ENCODE measurements at regions not wholly inside any gene's neighbourhood (a gene's known extent, or its start where the extent isn't known, plus 50 kb on each side); places are given as distances from the start of the nearest gene placed in this dataset.

DNA sequence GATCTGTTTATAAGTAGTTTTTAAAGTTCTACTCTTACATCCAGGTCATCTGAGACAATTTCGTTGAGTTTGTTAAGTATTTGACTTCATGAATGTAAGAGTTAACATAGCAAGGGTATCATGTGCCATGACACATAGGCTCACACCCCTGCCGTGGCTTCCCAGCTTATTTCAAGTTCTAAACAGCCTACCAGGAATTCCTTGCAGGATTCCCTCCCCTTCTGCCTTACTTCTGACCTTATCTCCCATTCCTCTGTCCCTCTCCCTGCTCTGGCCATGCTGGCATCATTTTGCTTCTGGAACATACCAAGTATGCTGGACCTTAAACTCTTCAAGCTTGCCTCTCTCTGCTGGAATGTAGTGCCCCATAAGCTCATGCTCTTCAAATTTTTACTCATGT lies 369.9 kb upstream of the PCDH7 start:
- no peak for TF ChIP-seq POLR2A (IDR thresholded peaks at IDR 0.05)
- TF ChIP-seq, protein P1, sequence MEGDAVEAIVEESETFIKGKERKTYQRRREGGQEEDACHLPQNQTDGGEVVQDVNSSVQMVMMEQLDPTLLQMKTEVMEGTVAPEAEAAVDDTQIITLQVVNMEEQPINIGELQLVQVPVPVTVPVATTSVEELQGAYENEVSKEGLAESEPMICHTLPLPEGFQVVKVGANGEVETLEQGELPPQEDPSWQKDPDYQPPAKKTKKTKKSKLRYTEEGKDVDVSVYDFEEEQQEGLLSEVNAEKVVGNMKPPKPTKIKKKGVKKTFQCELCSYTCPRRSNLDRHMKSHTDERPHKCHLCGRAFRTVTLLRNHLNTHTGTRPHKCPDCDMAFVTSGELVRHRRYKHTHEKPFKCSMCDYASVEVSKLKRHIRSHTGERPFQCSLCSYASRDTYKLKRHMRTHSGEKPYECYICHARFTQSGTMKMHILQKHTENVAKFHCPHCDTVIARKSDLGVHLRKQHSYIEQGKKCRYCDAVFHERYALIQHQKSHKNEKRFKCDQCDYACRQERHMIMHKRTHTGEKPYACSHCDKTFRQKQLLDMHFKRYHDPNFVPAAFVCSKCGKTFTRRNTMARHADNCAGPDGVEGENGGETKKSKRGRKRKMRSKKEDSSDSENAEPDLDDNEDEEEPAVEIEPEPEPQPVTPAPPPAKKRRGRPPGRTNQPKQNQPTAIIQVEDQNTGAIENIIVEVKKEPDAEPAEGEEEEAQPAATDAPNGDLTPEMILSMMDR (IDR thresholded peaks at IDR 0.05) = no peak
- DNase-seq = no peak
- no peak overlapping the region for H3K27ac ChIP-seq

DNA sequence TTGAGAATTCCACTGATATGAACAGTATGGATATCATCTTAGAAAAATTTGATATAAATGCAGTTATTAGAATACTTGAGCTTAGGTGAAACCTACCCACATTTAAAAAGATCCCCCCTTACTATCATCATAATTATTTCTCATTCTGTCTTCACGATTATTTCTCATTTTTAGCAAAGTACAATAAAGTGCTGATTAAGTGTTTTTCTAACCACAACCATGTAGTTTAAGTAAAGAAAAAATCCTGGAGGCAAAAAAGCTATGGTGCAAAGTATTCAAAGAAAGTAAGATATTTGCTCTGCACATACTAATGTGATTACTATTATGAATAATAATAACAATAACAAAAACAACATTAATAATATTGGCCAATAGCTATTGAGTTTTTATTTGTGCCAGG lies 365.6 kb upstream of the PCDH7 start:
- Histone ChIP-seq H3K9me3 (no peaks in the 10 kb centered on the region), H3K36me3 (no peaks in the 10 kb centered on the region), H3K27ac (no peak overlapping the region), H3K4me3 (no peak overlapping the region), H3K27me3 (no peaks in the 10 kb centered on the region), H3K4me1 (no peaks in the 10 kb centered on the region)
- TF ChIP-seq POLR2A (IDR thresholded peaks at IDR 0.05) = no peak
- TF ChIP-seq, protein P1 (IDR thresholded peaks at IDR 0.05) = no peak
- no peak for DNase-seq

More for the DNA sequence above, 369.9 kb upstream of the PCDH7 start:
- Histone ChIP-seq H3K27me3 (no peaks in the 10 kb centered on the region), H3K36me3 (no peaks in the 10 kb centered on the region), H3K9me3 (no peaks in the 10 kb centered on the region), H3K4me3 (no peak overlapping the region), H3K4me1 (no peaks in the 10 kb centered on the region)

DNA sequence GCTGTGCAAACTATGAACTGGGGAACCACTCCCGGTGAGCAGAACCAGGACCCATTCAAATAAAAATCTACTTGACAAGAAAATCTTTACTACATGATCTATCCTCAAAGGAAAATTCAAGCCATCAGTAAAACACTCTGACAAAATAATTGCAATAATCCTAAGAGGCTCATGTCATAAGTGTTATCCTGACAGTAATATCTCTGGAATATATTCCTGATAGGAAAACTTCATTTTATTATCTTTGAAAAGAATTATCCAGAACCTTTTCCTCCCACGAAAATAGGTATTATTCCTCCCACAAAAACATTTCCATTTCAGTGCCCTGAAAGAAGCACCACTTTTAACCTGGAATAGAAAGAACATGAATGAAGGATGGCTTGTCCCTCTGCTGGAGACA lies 357.7 kb upstream of the PCDH7 start:
- TF ChIP-seq, protein P1 (IDR thresholded peaks at IDR 0.05) = no peak
- no peak for TF ChIP-seq POLR2A (IDR thresholded peaks at IDR 0.05)
- no peak overlapping the region for H3K27ac ChIP-seq
- H3K36me3 ChIP-seq = no peaks in the 10 kb centered on the region
- H3K4me3 ChIP-seq = no peak overlapping the region
- H3K4me1 ChIP-seq = no peaks in the 10 kb centered on the region
- H3K27me3 ChIP-seq = no peaks in the 10 kb centered on the region
- peaks cover 0 to 5% (median 0%) of the 10 kb centered on the region in 4 donors for H3K9me3 ChIP-seq
- DNase-seq = no peak

DNA sequence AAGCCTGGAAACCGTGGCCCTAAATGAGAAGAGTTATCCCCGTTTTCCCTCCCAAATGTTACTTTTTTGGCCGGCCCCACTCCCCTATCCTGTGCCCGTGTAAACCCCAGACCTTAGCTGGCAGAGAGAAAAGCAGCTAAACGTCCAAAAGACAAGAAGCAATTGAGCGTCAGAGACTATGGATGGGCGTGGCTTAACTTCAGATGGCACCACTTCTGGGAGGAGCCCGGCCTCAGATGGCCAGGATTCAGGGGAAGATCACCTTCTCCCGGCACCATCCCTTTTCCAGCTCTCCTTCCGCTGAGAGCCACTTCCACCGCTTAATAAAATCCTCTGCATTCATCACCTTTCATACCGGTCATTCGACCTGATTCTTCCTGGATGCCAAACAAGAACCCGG lies 350.1 kb upstream of the PCDH7 start:
- TF ChIP-seq POLR2A (IDR thresholded peaks at IDR 0.05) = no peak
- TF ChIP-seq, protein P1 (IDR thresholded peaks at IDR 0.05) = no peak
- Histone ChIP-seq H3K27me3 (no peaks in the 10 kb centered on the region), H3K36me3 (no peaks in the 10 kb centered on the region), H3K4me3 (no peak overlapping the region), H3K4me1 (no peaks in the 10 kb centered on the region), H3K27ac (no peak overlapping the region), H3K9me3 (no peaks in the 10 kb centered on the region)
- no peak for DNase-seq

DNA sequence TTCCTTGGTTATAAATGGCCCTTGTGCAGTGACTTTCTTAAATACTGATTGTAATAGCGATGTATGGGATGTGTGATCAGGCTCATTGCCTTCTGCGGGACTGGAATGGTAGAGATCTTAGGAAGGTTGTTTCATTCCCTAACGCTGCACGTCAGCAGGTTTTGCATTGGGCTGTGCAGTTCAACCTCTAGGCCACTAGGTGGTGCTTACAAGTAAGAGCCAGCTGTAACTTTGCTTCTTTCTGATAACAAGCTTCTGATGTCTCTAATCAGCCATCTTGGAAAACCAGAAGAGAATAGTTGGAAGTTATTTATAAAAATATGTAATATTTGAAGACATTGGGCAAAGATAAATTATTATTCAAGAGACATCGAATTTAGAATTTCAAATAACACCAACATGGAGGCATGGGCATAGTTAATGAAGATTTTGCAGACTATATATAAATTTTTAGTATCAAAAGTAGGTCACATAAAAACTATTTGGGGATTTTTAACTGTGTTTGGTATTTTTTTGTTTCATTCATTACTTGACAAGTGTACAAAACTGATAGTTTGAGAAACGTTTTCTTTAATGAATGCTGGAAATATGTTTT lies 339.7 kb upstream of the PCDH7 start:
- Histone ChIP-seq H3K27ac (no peak overlapping the region), H3K27me3 (no peaks in the 10 kb centered on the region), H3K4me1 (no peaks in the 10 kb centered on the region), H3K9me3 (no peaks in the 10 kb centered on the region), H3K4me3 (no peak overlapping the region), H3K36me3 (no peaks in the 10 kb centered on the region)
- DNase-seq = no peak
- TF ChIP-seq POLR2A (IDR thresholded peaks at IDR 0.05) = no peak
- TF ChIP-seq, protein P1 (IDR thresholded peaks at IDR 0.05) = peak in 2 of 6 experiments; percentile 18 to 28

DNA sequence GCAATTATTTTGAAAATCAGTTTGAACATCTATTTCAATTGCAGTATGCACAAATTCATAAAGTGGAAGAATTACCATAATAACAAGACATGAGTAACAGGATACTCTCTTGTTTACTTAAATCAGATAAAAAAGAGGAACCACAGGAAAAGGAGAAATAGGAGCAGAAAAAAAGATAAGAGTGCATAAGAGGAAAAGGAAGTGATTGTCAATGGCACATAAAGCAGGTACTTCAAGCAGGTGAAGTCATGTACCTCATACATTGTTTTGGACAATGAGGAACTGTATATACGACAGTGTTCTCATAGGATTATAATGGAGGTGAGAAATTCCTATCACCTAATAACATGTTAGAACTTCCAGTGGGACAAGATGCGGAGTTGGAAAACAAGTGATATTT lies 334.5 kb upstream of the PCDH7 start:
- DNase-seq = no peak
- TF ChIP-seq POLR2A (IDR thresholded peaks at IDR 0.05) = no peak
- TF ChIP-seq, protein P1 (IDR thresholded peaks at IDR 0.05) = no peak
- no peaks in the 10 kb centered on the region for H3K4me1 ChIP-seq
- H3K27ac ChIP-seq = no peak overlapping the region
- no peaks in the 10 kb centered on the region for H3K9me3 ChIP-seq
- H3K4me3 ChIP-seq = no peak overlapping the region
- H3K27me3 ChIP-seq = no peaks in the 10 kb centered on the region
- no peaks in the 10 kb centered on the region for H3K36me3 ChIP-seq
